GM12873 (cell line): ENCODE measurements at regions not wholly inside any gene's neighbourhood (a gene's known extent, or its start where the extent isn't known, plus 50 kb on each side); places are given as distances from the start of the nearest gene placed in this dataset.

Experiments used
- CTCF ChIP-seq: IDR thresholded peaks from 2 replicates; pipeline ENCODE4 v1.5.1; 2012; ENCODE audit warnings: low read depth, mild to moderate bottlenecking, moderate library complexity, low read length, control low read depth; ENCODE audit not compliant: insufficient read depth; ENCODE audit errors: missing control alignments

GRCh38 chr6:164546263-164546662 is 763.1 kb downstream of the C6orf118 start:
- no peak for TF ChIP-seq CTCF

GRCh38 chr6:164534070-164534766 is 775.2 kb downstream of the C6orf118 start:
- TF ChIP-seq CTCF = no peak

DNA sequence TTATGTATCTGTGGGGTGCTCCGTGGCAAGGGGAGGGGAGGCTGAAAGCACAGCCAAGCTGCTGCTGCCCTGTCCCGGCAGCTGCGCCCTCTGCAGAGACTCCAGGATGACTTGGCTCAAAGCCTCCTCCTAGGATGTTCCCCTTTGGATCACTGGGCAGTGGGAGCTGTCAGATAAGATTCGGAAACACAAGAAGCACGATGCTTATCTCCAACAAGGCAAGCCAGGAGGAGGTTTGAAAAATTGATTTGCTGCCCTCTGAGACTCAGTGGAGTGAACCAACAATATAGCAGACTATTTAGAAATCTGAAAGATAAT is 776.4 kb downstream of the C6orf118 start:
- TF ChIP-seq CTCF = no peak

DNA sequence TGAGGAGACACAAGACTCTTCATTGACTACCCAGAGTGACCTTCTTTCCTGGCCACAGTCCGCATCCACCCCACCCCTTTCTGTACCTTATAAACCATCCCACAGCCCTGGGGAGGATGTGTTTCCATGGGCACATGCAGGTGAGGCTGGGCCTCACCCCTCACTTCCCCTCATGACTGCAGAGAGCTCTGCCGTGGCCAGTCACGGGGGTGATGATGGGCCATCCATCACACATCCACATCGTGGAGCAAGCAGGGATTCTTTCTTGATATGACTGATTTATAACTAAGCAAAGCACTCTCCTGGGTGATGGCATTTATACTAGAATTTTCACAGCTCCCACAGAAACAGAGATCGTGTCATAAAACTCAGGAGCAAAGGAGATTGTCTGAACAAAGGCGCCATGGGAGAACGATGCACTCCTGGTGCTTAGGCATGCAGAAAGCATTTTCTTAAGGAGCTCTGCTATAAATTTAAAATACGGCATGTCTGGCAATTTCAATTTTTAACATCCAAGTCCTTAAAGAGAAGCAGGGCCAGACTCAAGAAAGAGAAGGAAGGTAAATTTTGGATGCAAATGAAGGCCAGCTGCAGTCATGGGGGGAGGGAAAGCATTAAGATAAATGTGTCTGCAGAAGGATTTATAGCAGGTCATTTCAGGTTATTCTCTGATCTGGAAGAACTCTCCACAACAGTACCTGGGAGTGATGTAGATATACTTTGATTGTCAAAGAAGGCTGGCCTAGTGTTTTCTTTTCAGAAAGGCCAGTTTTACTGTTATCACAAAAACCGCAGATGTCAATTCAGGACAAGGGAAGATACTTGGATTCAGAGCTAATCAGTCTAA is 777.0 kb downstream of the C6orf118 start:
- TF ChIP-seq CTCF = no peak

DNA sequence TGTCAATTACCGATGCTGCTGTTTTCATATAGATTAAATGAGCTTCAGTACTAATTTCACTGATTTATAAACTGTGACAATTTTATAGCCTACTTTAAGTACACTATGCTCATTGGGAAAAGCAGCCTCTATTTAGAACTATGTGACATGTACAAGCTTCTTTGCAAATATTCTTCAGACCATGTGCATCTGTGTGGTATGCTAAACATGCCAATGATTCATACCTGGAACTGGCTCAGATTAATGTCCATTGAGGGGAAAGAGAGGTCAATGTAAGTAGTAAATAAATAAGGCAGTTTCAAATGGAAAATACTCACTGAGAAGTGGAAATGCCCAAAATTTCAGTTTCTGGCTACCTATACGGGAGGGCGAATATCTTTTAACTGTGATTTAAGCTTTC is 777.7 kb downstream of the C6orf118 start:
- TF ChIP-seq CTCF = no peak

- no peak for TF ChIP-seq CTCF
These were observed 780.9 kb downstream of the C6orf118 start for GRCh38 chr6:164528539-164528938.

DNA sequence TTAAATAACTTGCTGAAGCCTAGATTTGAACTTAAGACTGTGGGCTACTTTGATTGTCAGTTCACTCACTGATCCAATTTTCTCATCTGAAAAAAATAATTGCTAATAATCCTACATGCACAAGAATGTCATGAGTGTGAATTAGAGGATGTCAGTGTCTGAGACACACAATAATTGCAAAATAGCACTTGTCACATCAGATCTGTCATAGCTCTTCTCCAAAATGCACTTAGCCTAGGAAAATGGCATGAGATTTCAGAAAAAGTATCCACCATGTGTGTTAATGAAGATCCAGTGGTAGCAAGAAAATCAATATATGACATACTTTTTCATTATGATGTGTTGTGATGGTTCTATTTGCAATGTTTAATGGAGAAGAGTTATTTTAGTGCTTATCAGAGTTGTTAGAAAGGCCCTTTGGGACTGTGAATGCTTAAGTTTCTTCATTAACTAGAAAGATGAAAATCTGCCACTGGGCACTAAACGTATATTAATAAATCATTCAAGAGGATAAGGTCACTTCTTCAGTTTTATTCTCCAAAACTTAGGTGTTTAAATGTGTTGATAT is 786.2 kb downstream of the C6orf118 start:
- TF ChIP-seq CTCF = no peak
